SW 1271 (cell line): ENCODE measurements at regions not wholly inside any gene's neighbourhood (a gene's known extent, or its start where the extent isn't known, plus 50 kb on each side); places are given as distances from the start of the nearest gene placed in this dataset.
"Not testable (repeated sequence)": the region's sequence is repeated elsewhere in the genome, so short reads cannot be mapped to it uniquely, and the experiment has no call there.

ENCODE experiments used
- DNase-seq, 2 experiments: peaks; one replicate each; lab custom pipeline; 2025; lab: John Stamatoyannopoulos, UW

GRCh38 chrX:126641076-126641475, 88.5 kb upstream of the DCAF12L1 start:
- not testable (repeated sequence) for DNase-seq

GRCh38 chrX:126655061-126655460, 102.4 kb upstream of the DCAF12L1 start:
- peak in 1 of 2 experiments; percentile 0 for DNase-seq

- peak in 1 of 2 experiments; percentile 0 for DNase-seq
These were observed 105.8 kb upstream of the DCAF12L1 start for GRCh38 chrX:126658447-126658846.

- DNase-seq = no peak
These were observed 117.6 kb upstream of the DCAF12L1 start for GRCh38 chrX:126670258-126670657.

- DNase-seq = not testable (repeated sequence)
These were observed 120.8 kb upstream of the DCAF12L1 start for GRCh38 chrX:126673366-126673765.

GRCh38 chrX:126673816-126674491, 121.3 kb upstream of the DCAF12L1 start:
- DNase-seq = not testable (repeated sequence)

- no peak for DNase-seq
These were observed 124.1 kb upstream of the PRR32 start for GRCh38 chrX:126695375-126695896.

GRCh38 chrX:126697091-126697490, 122.4 kb upstream of the PRR32 start:
- DNase-seq = no peak

- DNase-seq = no peak
These were observed 118.1 kb upstream of the PRR32 start for GRCh38 chrX:126701380-126701779.

GRCh38 chrX:126718440-126718839, 101.1 kb upstream of the PRR32 start:
- DNase-seq = no peak

- no peak for DNase-seq
These were observed 100.3 kb upstream of the PRR32 start for GRCh38 chrX:126719208-126719607.

GRCh38 chrX:126723881-126724280, 95.6 kb upstream of the PRR32 start:
- no peak for DNase-seq

- DNase-seq = no peak
These were observed 85.7 kb upstream of the PRR32 start for GRCh38 chrX:126733874-126734273.
